HCT116 (cell line): ENCODE measurements at regions not wholly inside any gene's neighbourhood (a gene's known extent, or its start where the extent isn't known, plus 50 kb on each side); places are given as distances from the start of the nearest gene placed in this dataset.

Source experiments
- ATAC-seq: fragments of 200-7000 bp; cut with Tn5 transposase; 2 replicates; pipeline ENCODE4 v1.9.1; 2020; ENCODE audit warnings: mild to moderate bottlenecking, moderate library complexity
- BruUV-seq: library from RNA; stranded (reverse); fragments of 400-500 nt; replicated peaks from 2 replicates; lab custom pipeline; 2021; lab: Mats Ljungman, UMichigan
- CTCF ChIA-PET: fragments of 300-600 bp; sonication (Branson Sonifier 250); formaldehyde crosslinking; loops from one replicate; lab custom pipeline; 2021; ENCODE audit warnings: antibody characterized with exemption; lab: Charles Lee
- POLR2A ChIA-PET: fragments of 300-600, 350-600 bp; sonication (Branson Sonifier 250); formaldehyde crosslinking; loops from one replicate; lab custom pipeline; 2021; ENCODE audit warnings: antibody characterized with exemption; lab: Charles Lee
- RAD21 ChIA-PET, 2 experiments: fragments of 300-600 bp; sonication (Branson Sonifier 250); formaldehyde crosslinking; loops; one replicate each; lab custom pipeline; 2023; ENCODE audit warnings: low total read pairs in 2 of 2; ENCODE audit not compliant: uncharacterized antibody in 2 of 2, unreplicated experiment in 2 of 2, low non-redundant PET in 1 of 2; lab: Charles Lee
- DNase-seq: peaks from one replicate; pipeline ENCODE4 v3.0.0-alpha.2; 2010; ENCODE audit warnings: low read depth, low spot score
- H2AFZ ChIP-seq: fragments of 200-600 bp; shearing (Covaris generic), sonication (generic); 2 replicates; pipeline ENCODE4 v1.6.1; 2017; ENCODE audit warnings: low read depth, mixed run types, mixed read lengths, antibody characterized with exemption, low read length; ENCODE audit not compliant: poor library complexity, severe bottlenecking
- H3K27ac ChIP-seq: 2 replicates; pipeline ENCODE4 v1.5.1; 2012; ENCODE audit warnings: low read depth, low read length
- H3K27me3 ChIP-seq: fragments of 200-600 bp; sonication (generic); 2 replicates; pipeline ENCODE4 v1.6.1; 2016; ENCODE audit warnings: mixed run types, low read length, mixed read lengths; ENCODE audit not compliant: insufficient read depth
- H3K36me3 ChIP-seq, 2 experiments: fragments of 200-500 bp in 1 of 2; fragments of 200-600 bp in 1 of 2; sonication (Bioruptor generic) in 1 of 2; sonication (generic) in 1 of 2; 2 replicates each; pipeline versions ENCODE4 v1.5.1 to v1.6.1; 2014 to 2016; ENCODE audit warnings: low read length in 2 of 2, inconsistent platforms in 1 of 2, mixed read lengths in 1 of 2, mixed run types in 1 of 2; ENCODE audit not compliant: insufficient read depth in 2 of 2, control insufficient read depth in 1 of 2
- H3K4me1 ChIP-seq, 2 experiments: fragments of 200-600 bp in 1 of 2; sonication (generic) in 1 of 2; 2 replicates each; pipeline versions ENCODE4 v1.5.1 to v1.6.1; 2012 to 2017; ENCODE audit warnings: low read length in 2 of 2, inconsistent platforms in 1 of 2, mild to moderate bottlenecking in 1 of 2, mixed read lengths in 1 of 2, mixed run types in 1 of 2, moderate library complexity in 1 of 2; ENCODE audit not compliant: insufficient read depth in 2 of 2, control insufficient read depth in 1 of 2
- H3K4me2 ChIP-seq: fragments of 200-600 bp; sonication (generic); 2 replicates; pipeline ENCODE4 v1.6.1; 2017; ENCODE audit warnings: mixed run types, low read length, mixed read lengths
- H3K4me3 ChIP-seq, 2 experiments: fragments of 200-600 bp in 1 of 2; sonication (generic) in 1 of 2; replicated peaks in 1 of 2; 2 replicates each; pipeline ENCODE4 v1.5.1; 2011 to 2016; ENCODE audit warnings: low read length in 2 of 2, control low read depth in 1 of 2, low read depth in 1 of 2, mild to moderate bottlenecking in 1 of 2, mixed read lengths in 1 of 2, mixed run types in 1 of 2
- H3K79me2 ChIP-seq: fragments of 200-600 bp; sonication (generic); 2 replicates; pipeline ENCODE4 v1.6.1; 2017; ENCODE audit warnings: mild to moderate bottlenecking, mixed run types, low read length, moderate library complexity, mixed read lengths; ENCODE audit not compliant: insufficient read depth
- H3K9ac ChIP-seq: fragments of 200-600 bp; sonication (generic); 2 replicates; pipeline ENCODE4 v1.6.1; 2016; ENCODE audit warnings: low read length, mixed read lengths
- H3K9me2 ChIP-seq: fragments of 200-600 bp; sonication (generic), shearing (Covaris generic); 2 replicates; pipeline ENCODE4 v1.6.1; 2017; ENCODE audit warnings: mixed run types, mild to moderate bottlenecking, moderate library complexity; ENCODE audit not compliant: insufficient read depth
- H3K9me3 ChIP-seq, 2 experiments: fragments of 200-500 bp in 1 of 2; fragments of 200-600 bp in 1 of 2; sonication (Bioruptor generic) in 1 of 2; sonication (generic) in 1 of 2; 2 replicates each; pipeline ENCODE4 v1.6.1; 2014 to 2017; ENCODE audit warnings: low read length in 2 of 2, mixed read lengths in 2 of 2, inconsistent platforms in 1 of 2, low read depth in 1 of 2, mild to moderate bottlenecking in 1 of 2, mixed run types in 1 of 2, moderate library complexity in 1 of 2; ENCODE audit not compliant: control insufficient read depth in 1 of 2, insufficient read depth in 1 of 2
- H4K20me1 ChIP-seq: fragments of 200-600 bp; sonication (generic), shearing (Covaris generic); 2 replicates; pipeline ENCODE4 v1.6.1; 2017; ENCODE audit warnings: mixed run types, mild to moderate bottlenecking, moderate library complexity; ENCODE audit not compliant: insufficient read depth
- FOSL1 ChIP-seq: IDR thresholded peaks from 2 replicates; pipeline ENCODE4 v1.6.1; 2012; ENCODE audit warnings: low read depth
- POLR2AphosphoS5 ChIP-seq: IDR thresholded peaks from 2 replicates; pipeline ENCODE4 v1.6.1; 2011; ENCODE audit warnings: mild to moderate bottlenecking, low read depth, low read length, moderate library complexity
- YY1 ChIP-seq: IDR thresholded peaks from 2 replicates; pipeline ENCODE4 v1.6.1; 2011; ENCODE audit warnings: low read length, low read depth, moderate library complexity, mild to moderate bottlenecking; ENCODE audit not compliant: insufficient replicate concordance; ENCODE audit errors: extremely low read depth
- intact Hi-C: fragments of 100-400 bp; cut with micrococcal nuclease; formaldehyde crosslinking; loops from 2 replicates; pipeline ENCODE4 v1.10.0; 2022

DNA sequence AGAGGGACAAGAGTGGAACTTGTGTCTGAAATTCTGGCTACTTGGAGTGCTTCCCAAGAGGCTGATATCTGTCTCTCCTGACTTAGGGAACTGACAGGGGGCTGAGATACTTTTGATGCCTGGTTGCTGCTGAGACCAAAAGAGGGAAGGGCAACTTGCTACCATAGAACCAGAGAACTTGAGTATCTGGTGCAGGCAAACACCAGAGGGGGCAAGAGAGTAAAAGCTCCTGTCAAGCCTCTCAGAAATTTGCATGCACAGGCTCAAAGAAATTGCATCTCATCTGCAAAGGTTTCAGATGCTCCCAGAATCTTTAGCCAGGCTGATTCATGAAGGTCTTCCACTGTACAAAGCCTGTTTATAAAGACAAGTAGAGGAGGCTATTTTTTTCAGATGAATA, 391.3 kb upstream of the FOXG1 start:
- Histone ChIP-seq H3K9me3 (peaks cover 12 to 28% of the 10 kb centered on the region in 2 experiments), H3K4me1 (no peaks in the 10 kb centered on the region), H3K27ac (no peak overlapping the region), H4K20me1 (no peaks in the 10 kb centered on the region), H3K9me2 (no peaks in the 10 kb centered on the region), H3K27me3 (no peaks in the 10 kb centered on the region), H3K36me3 (no peaks in the 10 kb centered on the region), H2AFZ (no peak overlapping the region), H3K79me2 (no peaks in the 10 kb centered on the region), H3K4me3 (no peak overlapping the region), H3K9ac (no peak overlapping the region), H3K4me2 (no peak overlapping the region)
- POLR2A ChIA-PET, result no interaction called here
- DNase-seq, result no peak
- no TSS peak for BruUV-seq
- no peak for ATAC-seq
- RAD21 ChIA-PET, result no interaction called here
- CTCF ChIA-PET, result no interaction called here
- intact Hi-C loops, result no loop called here
- TF ChIP-seq POLR2AphosphoS5 (no peak), YY1 (no peak)
- TF ChIP-seq, all 23 proteins: peak for 0

DNA sequence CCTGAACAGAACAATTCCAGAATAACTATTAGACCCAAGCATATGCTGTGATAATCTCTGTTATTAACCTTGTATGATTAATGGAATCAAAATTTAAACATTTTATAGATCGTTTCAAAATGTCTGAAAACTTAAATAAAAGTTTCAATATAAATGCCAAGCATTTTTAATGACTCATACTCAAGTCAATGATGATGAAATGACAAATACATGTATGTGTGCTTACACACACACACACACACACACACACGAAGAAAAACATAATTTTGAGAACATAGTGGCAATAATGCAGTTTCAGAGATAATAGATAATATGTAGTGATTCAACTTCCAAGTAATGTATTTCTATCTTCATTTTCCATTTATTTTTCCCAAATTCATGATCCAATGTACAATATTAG, 384.9 kb upstream of the FOXG1 start:
- intact Hi-C loops, result no loop called here
- Histone ChIP-seq H3K9me2 (no peaks in the 10 kb centered on the region), H3K4me3 (no peak overlapping the region), H3K36me3 (no peaks in the 10 kb centered on the region), H3K4me1 (no peaks in the 10 kb centered on the region), H4K20me1 (no peaks in the 10 kb centered on the region), H3K4me2 (no peak overlapping the region), H3K27me3 (no peaks in the 10 kb centered on the region), H3K27ac (no peak overlapping the region), H3K9me3 (peaks cover 9 to 17% of the 10 kb centered on the region in 2 experiments; a peak in 3 of 4 replicates), H3K79me2 (no peaks in the 10 kb centered on the region), H3K9ac (no peak overlapping the region), H2AFZ (no peak overlapping the region)
- BruUV-seq, result no TSS peak
- ChIA-PET CTCF (no interaction called here), POLR2A (no interaction called here), RAD21 (no interaction called here)
- ATAC-seq, result no peak
- DNase-seq, result no peak
- TF ChIP-seq FOSL1 (no peak), POLR2AphosphoS5 (no peak)
